Astrocyte of the cerebellum (primary cell): ENCODE measurements at regions not wholly inside any gene's neighbourhood (a gene's known extent, or its start where the extent isn't known, plus 50 kb on each side); places are given as distances from the start of the nearest gene placed in this dataset.

Experiments
- DNase-seq: peaks from one replicate; pipeline ENCODE4 v3.0.0-alpha.2; 2011; ENCODE audit warnings: low read depth
- H3K4me3 ChIP-seq: 2 replicates; pipeline ENCODE4 v1.5.1; 2011; ENCODE audit warnings: mild to moderate bottlenecking, low read depth, low read length, moderate library complexity
- CTCF ChIP-seq: IDR thresholded peaks from 2 replicates; pipeline ENCODE4 v1.5.1; 2012; ENCODE audit warnings: low read length, low read depth, moderate library complexity, mild to moderate bottlenecking; ENCODE audit errors: missing control alignments
- in situ Hi-C: cut with HindIII; loops from 2 replicates; pipeline ENCODE4 v1.10.0; 2017; ENCODE audit warnings: low sequenced_read_pairs

GRCh38 chr13:76745261-76746200, 140.7 kb downstream of the KCTD12 start:
- in situ Hi-C loops: no loop called here
- H3K4me3 ChIP-seq: no peak overlapping the region
- no peak for TF ChIP-seq CTCF
- no peak for DNase-seq

GRCh38 chr13:76741624-76742023, 144.6 kb downstream of the KCTD12 start:
- no peak overlapping the region for H3K4me3 ChIP-seq
- in situ Hi-C loops: no loop called here
- DNase-seq: no peak
- TF ChIP-seq CTCF: no peak

- in situ Hi-C loops: no loop called here
- no peak for TF ChIP-seq CTCF
- DNase-seq: no peak
- H3K4me3 ChIP-seq: no peak overlapping the region
Observed at GRCh38 chr13:76741046-76741445, 145.2 kb downstream of the KCTD12 start.

- DNase-seq: no peak
- no peak overlapping the region for H3K4me3 ChIP-seq
- TF ChIP-seq CTCF: no peak
- in situ Hi-C loops: no loop called here
Observed at GRCh38 chr13:76738616-76739015, 147.6 kb downstream of the KCTD12 start.

- H3K4me3 ChIP-seq: no peak overlapping the region
- in situ Hi-C loops: no loop called here
- DNase-seq: no peak
Observed at GRCh38 chr13:76737526-76737925, 148.7 kb downstream of the KCTD12 start.

GRCh38 chr13:76735641-76736040, 150.6 kb downstream of the KCTD12 start:
- in situ Hi-C loops: no loop called here
- no peak for TF ChIP-seq CTCF
- H3K4me3 ChIP-seq: no peak overlapping the region
- no peak for DNase-seq

More at GRCh38 chr13:76737526-76737925, 148.7 kb downstream of the KCTD12 start:
- no peak for TF ChIP-seq CTCF
